LNCaP clone FGC (cell line): ENCODE measurements at regions not wholly inside any gene's neighbourhood (a gene's known extent, or its start where the extent isn't known, plus 50 kb on each side); places are given as distances from the start of the nearest gene placed in this dataset.

Experiments used
- DNase-seq: peaks from one replicate; pipeline ENCODE4 v3.0.0-alpha.2; 2011; ENCODE audit warnings: low read depth
- H3K4me3 ChIP-seq: 2 replicates; pipeline ENCODE4 v1.5.1; 2011; ENCODE audit warnings: mild to moderate bottlenecking, low read depth, low read length, control low read depth
- CTCF ChIP-seq: IDR thresholded peaks from 2 replicates; pipeline ENCODE4 v1.5.1; 2012; ENCODE audit warnings: mild to moderate bottlenecking; ENCODE audit not compliant: control insufficient read depth, insufficient read depth; ENCODE audit errors: extremely low read depth

DNA sequence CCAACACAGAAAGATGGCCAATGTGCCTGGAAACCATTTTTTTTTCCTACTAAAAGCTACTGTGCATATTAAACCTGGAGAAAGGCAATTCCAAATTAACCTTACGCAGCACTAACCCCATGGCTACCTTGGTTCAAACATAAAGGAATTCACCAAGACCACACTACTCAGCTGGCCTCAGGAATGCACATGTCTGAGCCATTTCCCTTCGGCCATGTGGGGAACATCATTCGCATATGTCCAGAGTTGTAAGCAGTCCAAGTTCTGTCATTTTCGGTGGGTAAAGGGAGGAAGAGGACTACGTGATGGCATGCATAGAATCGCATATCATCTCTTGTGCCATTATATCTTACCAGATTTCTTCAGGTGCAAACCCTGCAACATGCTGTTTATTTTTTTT lies 175.4 kb downstream of the NTMT2 start:
- no peak for TF ChIP-seq CTCF
- DNase-seq, result no peak
- H3K4me3 ChIP-seq, result no peak overlapping the region

DNA sequence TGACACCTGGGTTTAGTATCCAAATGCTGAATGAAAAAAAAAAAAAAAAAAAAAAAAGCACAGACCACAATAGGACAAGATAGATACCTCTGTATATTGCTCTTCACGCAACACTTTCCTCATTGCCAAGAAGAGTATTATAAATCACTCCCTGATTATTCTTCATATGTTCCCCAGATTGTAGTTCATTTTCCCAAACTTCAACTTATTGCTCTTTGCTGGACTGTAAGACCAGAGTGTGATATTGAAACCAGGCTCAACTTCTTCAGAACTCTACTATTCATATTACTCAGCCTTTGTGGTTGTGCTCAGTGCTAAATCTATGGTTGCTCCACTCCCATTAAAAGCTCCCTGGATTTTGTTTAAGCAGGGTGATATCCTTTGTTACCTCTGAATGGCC lies 180.4 kb downstream of the NTMT2 start:
- H3K4me3 ChIP-seq, result no peak overlapping the region
- TF ChIP-seq CTCF, result no peak
- DNase-seq, result no peak

- no peak for TF ChIP-seq CTCF
- no peak overlapping the region for H3K4me3 ChIP-seq
- DNase-seq, result no peak
Observed at GRCh38 chr1:170332801-170333200, 187.0 kb downstream of the NTMT2 start.

DNA sequence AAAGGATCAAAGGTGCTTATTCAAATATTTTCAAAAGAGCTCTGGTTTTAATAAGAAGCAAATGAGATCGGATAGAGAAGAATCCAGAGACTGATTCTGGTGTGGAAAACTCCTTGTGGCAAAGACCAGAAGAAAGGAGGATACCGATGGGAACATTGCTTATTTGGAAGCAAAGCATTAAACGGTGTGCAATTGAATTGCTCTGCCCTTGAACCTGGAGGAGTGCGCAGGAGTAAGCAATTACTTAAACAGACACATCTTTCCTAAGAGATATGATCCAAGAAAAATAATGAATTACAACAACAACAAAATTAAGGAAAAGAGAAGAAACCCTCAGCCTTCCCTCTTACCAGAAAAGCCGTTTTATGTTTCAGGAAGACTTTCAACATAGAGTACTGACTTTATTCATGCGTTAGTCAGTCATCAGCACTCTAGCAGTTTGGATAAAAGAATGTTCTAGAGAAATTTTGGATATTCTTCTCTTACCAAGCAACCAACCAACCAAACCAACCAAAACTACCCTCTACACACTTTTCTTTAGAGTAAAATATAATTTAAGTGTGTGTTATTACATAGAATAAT lies 191.7 kb downstream of the NTMT2 start:
- no peak for DNase-seq
- no peak for TF ChIP-seq CTCF
- no peak overlapping the region for H3K4me3 ChIP-seq

- no peak for TF ChIP-seq CTCF
- H3K4me3 ChIP-seq, result no peak overlapping the region
- DNase-seq, result no peak
Observed at GRCh38 chr1:170339534-170339933, 192.4 kb upstream of the GORAB start.

DNA sequence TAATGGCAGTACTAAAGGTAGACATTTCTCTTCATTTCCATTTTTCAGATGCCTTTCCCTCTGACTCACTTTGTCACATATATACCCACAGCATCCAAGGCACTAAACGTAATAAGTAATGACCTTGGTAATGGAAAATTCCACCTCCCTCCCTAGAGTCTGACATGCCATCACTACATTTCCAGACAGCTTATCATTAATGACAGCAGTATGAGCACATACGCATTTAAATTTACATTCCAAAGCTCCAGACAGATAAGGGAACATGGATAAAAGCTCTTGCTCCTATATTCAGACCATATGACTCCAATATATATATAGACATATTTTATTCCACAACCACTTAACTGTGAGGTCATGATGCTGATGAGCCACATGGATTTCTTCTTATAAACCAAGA lies 191.7 kb upstream of the GORAB start:
- no peak overlapping the region for H3K4me3 ChIP-seq
- no peak for DNase-seq
- TF ChIP-seq CTCF, result no peak

GRCh38 chr1:170351366-170351946 lies 180.5 kb upstream of the GORAB start:
- no peak for TF ChIP-seq CTCF
- H3K4me3 ChIP-seq, result no peak overlapping the region
- no peak for DNase-seq
